NCI-H226 (cell line): ENCODE measurements at regions not wholly inside any gene's neighbourhood (a gene's known extent, or its start where the extent isn't known, plus 50 kb on each side); places are given as distances from the start of the nearest gene placed in this dataset.

Source experiments
- DNase-seq: peaks from one replicate; pipeline ENCODE4 v3.0.0-alpha.2; 2015

GRCh38 chr12:93043192-93043876 lies 114.2 kb upstream of the EEA1 start:
- DNase-seq = no peak

GRCh38 chr12:93043877-93044209 lies 114.7 kb upstream of the EEA1 start:
- DNase-seq = no peak

DNA sequence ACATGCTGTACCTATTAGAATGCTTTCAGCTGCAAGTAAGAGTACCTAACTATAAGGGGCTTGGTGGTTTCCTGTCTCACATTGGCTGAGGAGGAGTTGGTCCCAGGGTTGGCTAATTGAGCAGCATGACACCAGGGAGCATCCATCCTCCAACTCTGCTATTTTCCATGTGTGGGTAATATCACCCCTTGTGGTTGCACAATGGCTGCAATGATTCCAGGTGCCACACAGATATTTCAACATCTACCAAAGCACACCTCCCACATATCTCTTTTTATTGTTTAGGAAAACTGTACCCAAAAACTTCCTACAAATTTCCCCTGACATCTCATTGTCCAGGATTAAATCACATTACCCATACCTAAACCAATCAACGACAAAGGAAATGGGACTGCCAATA lies 118.0 kb upstream of the EEA1 start:
- no peak for DNase-seq

- no peak for DNase-seq
Measured at GRCh38 chr12:93048656-93049055, 119.6 kb upstream of the EEA1 start.

- no peak for DNase-seq
Measured at GRCh38 chr12:93050026-93050747, 121.1 kb upstream of the EEA1 start.

DNA sequence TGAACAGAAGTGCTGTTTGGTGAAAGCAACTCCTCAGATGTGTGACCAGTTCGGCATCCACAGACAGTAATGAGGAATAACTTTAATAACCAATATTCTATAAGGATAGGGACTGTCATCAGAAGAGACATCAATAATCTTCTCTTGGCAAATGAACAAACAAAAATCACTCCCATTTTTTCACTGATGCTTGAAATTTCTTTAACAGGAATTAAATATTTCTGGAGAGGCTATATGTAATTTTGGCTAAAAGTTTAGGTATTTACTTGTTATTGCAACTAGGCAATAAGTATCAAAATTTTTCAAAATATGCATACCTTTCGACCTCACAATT lies 121.6 kb upstream of the EEA1 start:
- no peak for DNase-seq

DNA sequence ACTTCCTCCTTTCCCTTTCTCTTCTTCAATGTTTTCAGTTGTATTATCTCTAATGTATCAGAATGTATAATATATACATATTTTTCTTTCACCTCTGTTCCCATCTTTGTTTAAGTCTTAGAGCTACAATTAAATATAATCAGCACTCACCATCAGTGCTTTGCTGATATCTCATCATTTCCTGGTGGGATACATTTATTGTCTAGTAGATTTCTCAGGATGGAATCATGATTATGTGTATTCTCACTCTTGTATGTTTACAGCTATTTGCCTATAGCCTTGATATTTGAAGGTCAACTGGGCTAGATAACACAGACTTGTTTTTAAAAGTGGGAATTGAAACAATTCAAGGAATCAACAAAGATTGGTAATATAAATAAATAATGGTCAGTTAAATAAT lies 124.9 kb upstream of the EEA1 start:
- DNase-seq = no peak

GRCh38 chr12:93055221-93055620 lies 126.1 kb upstream of the EEA1 start:
- DNase-seq = no peak

- no peak for DNase-seq
Measured at GRCh38 chr12:93056971-93057535, 128.0 kb upstream of the EEA1 start.

DNA sequence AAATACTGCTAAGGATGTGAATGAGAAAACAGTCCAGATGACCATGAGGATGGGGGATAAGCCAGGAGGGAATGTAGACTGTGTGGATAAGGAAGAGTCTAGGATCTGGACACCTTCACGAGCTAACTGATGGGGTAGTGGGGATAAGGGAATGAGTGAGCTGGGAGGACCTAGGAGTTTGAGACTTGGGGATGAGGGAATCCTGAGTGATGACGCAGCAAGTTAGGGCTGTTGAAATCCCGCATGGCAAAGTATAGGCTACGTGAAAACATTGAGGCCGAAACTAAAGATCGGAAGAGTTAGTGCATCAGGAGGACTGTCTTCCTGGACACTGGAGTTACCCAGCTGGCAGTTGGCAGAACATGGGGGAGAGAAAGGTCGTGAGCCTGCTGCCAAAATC lies 129.2 kb upstream of the EEA1 start:
- DNase-seq = no peak

DNA sequence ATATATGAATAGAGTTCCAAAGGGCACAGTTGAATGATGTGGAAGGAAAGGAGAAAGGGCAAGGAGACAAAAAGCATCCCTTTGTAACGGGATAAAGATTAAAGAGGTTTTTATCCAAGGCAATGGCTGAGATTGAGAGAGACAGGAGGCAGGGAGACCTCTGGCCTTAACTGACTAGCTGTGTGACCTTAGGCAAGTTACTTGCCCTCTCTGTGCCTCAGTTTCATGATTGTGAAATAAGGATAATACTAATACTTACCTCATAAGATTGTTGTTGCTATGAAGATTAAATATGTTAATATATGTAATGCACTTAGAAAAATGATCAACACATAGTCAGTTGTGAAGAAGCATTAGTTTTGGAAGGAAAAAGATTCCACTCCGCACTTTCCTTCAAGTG lies 130.2 kb upstream of the EEA1 start:
- no peak for DNase-seq

GRCh38 chr12:93059925-93060665 lies 131.0 kb upstream of the EEA1 start:
- DNase-seq = no peak

DNA sequence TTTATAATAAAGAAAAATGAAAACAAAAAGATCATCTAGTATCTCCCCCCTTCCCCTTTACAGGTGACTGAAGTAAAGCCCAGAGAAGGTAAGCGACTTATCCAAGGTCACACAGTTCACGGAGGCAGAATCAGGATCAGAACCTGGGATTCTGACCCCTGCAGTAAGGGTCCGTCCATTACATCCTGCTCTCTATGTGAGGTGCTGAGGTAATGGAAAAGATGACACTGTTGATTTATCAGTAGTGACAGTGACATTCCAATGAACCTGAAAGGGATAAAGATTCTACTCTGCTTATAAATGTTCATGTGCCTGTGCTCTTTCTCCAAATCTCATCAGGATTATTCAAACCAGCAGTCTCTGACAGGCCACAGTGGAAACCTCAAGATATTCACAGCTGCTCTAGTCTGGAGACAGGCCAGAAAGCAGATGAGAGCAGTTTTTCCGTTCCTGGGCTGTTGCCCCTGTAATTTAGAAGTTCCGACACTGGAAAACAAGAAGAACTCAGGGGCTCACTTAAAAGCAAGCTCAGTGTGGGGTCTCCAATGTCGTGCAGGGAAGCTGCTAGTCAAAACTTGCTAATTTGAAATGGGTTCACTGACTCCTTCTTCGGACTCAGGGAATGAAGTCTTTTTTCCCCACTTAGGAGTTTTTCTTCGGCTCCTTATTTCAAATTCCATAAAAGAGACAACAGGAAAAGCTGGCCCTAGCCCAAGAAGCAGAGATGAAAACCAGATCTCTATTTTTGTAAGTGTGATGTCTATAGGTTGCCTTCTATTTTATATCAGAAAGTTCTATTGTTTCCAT lies 131.8 kb upstream of the EEA1 start:
- no peak for DNase-seq

GRCh38 chr12:93061473-93062419 lies 132.7 kb upstream of the EEA1 start:
- no peak for DNase-seq

DNA sequence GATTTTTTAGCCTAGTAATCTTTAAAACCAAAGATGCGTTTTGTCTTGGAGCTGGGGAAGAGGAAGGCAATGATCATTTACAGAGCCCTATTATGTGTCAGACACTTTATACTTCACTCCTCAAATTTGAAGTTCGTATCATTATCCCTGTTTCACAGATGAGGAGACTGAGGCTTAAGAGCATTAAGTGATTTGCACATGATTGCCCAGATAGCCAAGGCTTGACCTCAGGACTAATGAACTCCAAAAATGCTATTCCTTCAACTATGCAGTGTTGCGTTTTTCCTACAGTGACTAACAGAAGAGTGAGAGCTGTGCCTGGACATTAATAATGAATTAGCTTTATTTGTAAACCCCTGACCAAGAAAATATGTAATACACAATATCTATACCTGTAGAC lies 136.8 kb upstream of the EEA1 start:
- DNase-seq = no peak

DNA sequence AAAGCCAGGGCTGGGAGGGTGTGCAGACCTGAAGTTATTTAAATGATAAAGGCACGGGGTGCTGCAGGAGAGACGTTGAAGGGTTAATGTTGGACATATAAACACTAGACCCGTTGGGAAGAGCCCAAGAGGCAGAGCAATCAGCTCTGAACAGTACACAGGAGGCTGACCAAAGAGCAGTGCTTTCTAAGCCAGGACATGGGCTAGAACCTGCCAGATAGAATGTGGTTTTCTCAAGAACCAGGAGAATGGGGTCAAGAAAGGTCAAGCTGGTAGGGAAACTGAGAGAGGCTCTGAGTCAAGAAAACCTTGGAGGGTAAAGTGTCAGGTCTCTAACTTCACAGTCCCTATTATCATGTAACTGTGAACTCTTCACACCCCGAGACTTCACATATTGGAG lies 143.2 kb upstream of the EEA1 start:
- DNase-seq = no peak

DNA sequence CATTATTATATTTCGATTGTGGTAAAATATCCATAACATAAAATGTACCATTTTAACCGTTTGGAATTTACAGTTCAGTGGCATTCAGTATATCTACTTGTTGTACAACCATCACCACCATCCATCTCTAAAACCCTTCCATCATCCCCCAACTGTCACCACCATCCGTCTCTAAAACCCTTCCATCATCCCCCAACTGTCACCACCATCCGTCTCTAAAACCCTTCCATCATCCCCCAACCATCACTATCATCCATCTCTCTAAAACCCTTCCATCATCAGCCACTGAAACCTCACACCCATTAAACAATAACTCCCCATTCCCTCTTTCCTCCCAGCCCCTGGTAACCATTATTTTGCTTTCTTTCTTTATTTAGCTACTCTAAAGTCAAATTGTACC lies 144.2 kb upstream of the EEA1 start:
- no peak for DNase-seq

DNA sequence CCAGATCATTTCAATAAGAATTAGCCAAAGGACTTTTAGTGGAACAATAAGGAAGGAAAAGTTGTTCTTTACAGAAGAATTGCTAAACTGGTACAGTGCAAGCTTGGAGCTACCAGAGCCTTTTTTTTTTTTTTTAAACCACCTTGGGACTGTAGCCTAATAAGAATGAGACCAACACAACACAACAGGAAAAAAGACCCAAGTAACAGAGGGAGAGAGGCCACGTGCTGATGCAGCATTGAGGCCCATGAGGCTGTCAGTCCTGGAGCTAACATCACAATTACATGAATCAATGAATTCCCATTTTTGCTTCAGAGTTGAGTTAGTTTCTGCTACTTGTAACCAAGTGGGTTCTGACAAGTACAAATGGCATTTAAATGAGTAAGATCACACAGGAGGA lies 149.0 kb upstream of the EEA1 start:
- DNase-seq = no peak

DNA sequence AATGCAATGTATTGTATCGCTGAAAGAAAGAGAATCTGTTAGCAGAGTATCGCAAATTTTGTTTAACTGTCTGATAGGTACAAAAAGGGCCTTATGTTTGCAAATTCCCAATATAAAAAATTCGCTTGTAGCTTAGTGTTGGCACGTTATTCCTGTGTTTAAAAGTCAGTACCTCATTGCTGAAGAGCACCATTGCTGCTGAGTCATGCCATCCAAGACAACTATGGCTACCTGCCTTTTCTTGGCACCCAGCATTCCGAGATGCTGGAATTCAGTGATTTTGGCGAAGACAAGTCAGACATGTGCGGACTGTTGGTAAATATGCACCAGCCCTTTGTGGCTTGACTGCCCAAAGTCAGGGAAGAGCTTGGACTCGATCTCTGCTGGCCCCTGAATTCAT lies 149.5 kb upstream of the EEA1 start:
- DNase-seq = no peak

GRCh38 chr12:93079271-93079670 lies 150.2 kb upstream of the EEA1 start:
- no peak for DNase-seq

DNA sequence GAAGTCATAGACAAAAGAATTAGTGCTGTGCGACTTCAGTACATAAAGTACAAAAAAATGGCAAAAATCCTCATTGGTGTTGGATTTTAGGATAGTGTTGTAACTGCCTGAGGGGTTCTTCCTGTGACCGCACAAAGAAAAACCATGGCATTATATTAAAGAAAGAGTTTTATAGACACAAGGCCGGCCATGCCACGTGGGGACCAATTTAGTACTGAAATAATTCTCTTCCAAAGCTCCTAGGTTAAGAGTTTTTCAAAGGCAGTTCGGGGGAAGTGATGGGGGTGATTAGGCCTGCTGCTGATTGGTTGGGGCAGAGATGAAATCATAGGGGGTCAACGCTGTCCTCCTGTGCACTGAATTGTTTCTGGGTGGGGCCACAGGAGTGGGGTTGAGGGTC lies 150.9 kb upstream of the EEA1 start:
- no peak for DNase-seq

DNA sequence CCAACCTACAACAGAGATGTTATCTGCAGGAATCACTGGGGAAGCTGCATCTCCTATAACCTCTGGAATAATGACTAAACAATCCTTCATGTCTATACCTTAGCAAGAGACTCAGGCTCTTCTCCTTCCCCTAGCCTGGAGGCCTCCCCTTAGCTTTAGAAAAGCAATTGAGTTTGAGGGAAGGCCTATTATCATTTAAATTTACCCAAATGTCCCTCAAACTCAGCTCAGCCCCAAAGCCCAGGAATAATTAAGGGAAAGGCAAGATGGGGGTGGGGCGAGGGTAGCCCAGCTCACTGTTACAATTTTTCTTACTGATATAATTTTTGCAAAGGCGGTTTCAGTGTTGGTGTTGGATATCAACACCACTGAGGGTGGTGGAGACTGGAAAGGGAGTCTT lies 151.4 kb upstream of the EEA1 start:
- DNase-seq = no peak
